LNCaP clone FGC (cell line): ENCODE measurements at regions not wholly inside any gene's neighbourhood (a gene's known extent, or its start where the extent isn't known, plus 50 kb on each side); places are given as distances from the start of the nearest gene placed in this dataset.
A peak's percentile ranks its signal among the peaks of the same experiment; 100 is the strongest.

Source experiments
- DNase-seq: peaks from one replicate; pipeline ENCODE4 v3.0.0-alpha.2; 2011; ENCODE audit warnings: low read depth
- H3K4me3 ChIP-seq: 2 replicates; pipeline ENCODE4 v1.5.1; 2011; ENCODE audit warnings: mild to moderate bottlenecking, low read depth, low read length, control low read depth
- CTCF ChIP-seq: IDR thresholded peaks from 2 replicates; pipeline ENCODE4 v1.5.1; 2012; ENCODE audit warnings: mild to moderate bottlenecking; ENCODE audit not compliant: control insufficient read depth, insufficient read depth; ENCODE audit errors: extremely low read depth

DNA sequence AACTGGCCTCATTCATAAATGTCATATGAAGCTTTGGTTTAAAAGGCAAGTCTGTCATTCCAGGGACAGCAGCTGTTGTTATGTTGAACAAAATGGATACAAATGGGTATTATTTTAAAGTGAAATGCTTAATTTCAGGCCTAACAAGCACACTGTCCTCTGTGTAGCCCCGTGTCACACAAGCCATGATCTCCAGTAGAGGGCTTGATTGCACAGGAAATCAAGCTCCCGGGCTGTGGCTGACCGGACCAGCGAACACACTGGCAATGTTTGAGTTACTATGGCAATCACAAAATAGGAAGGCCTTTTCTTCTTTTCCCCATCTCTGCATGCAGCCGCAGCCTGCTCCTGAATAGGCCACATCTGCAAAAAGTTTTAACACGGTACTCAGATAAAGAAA is 64.0 kb upstream of the GSX1 start:
- no peak overlapping the region for H3K4me3 ChIP-seq
- peak; percentile 14; the same call in 1 of the 2 replicates for TF ChIP-seq CTCF
- DNase-seq, result no peak

- DNase-seq, result no peak
- no peak for TF ChIP-seq CTCF
- no peak overlapping the region for H3K4me3 ChIP-seq
These were observed 62.1 kb upstream of the GSX1 start for GRCh38 chr13:27730191-27730590.
